Cardiac septum (tissue), 1 donor: ENCODE measurements at regions not wholly inside any gene's neighbourhood (a gene's known extent, or its start where the extent isn't known, plus 50 kb on each side); places are given as distances from the start of the nearest gene placed in this dataset.

Experiments
- DNase-seq: peaks from one replicate; pipeline ENCODE4 v3.0.0-alpha.2; 2020; ENCODE audit warnings: low spot score
- intact Hi-C: fragments of 100-400 bp; cut with DNase I; formaldehyde crosslinking; loops from one replicate; pipeline ENCODE4 v1.14.0; 2022
- donor health status: DM: no; HTN: no; CAD: no.

DNA sequence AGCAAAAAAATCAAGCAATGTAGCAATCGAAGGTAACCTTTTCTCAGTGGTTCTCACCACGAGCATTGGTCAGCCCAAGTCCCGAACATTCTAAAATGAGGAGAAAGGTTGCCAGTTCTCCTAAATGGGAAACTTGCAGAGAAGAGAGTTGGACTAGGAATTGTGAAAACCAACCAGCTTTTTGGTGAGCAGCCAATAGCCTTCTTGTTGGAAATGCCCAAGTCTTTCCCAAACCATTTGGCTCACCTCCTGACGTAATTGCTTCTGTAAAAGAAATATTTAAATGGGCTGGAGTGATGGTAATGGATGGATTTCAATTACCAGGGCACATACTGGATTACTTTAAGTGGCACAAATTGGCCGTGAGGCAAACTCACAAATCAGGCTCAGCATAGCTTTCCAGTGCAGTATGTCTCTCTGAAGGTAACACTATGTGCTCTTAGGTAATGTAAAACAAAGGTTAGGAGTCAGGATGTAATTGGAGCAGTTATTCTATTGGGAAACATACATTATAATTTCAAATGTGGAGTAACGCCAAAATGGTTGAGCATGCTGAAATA lies 423.2 kb downstream of the KLF5 start:
- intact Hi-C loops: no loop called here
- DNase-seq: no peak

DNA sequence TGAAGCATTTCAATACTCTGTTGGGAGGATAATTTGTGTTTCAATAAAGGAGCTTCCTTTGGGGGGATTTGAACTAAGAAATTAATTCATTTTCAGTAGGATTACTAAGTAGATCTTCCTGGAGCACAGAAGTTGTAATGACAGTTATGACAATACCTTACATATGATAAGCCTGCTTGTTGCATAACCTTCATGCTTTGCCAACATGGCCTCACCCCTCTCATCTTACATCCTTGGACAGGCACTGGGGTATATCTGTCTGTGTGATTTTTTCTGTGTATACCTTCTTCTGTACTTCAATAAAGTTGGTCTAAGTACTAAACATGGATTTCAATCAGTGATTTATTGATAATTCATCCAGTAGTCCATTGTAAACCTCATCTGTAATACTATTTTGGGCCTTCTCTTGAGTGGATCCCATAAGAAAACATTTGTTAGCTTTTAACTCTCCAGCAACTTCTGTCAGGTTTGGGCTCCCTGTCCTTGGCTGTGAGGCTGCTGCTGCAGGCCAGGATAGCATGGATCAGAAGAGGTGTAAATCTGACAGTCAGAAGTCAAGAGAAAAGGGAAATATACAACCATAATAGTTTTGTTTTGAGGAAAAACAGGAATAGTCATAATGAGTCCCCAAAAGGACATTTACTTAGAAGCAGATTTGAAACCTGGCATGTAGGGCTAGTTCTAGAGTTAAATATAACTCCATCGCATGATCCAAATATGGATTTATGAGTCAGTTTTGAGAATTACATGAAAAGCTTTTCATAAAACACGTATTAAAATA lies 422.2 kb downstream of the KLF5 start:
- intact Hi-C loops: no loop called here

DNA sequence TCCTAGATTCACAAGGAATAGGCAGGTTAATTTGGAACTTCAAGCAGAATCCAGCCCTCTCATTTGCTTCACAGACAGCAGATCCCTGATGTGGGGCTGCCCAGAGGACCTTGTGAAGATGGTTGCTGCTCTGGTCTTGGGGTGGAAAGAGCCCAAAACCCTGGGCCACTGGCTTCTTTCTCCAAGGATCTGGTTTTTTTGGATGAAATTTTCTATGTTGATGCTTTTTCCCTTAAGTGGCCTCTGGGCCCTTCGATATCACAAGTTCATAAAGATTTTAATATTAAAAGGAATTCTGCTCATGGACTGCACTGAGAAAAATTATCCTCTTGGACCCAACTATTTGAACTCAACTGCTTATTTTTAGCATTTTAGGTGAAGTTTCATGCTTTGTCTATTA lies 421.1 kb downstream of the KLF5 start:
- intact Hi-C loops: no loop called here
- no peak for DNase-seq

More for the DNA sequence above, 422.2 kb downstream of the KLF5 start:
- DNase-seq: no peak

DNA sequence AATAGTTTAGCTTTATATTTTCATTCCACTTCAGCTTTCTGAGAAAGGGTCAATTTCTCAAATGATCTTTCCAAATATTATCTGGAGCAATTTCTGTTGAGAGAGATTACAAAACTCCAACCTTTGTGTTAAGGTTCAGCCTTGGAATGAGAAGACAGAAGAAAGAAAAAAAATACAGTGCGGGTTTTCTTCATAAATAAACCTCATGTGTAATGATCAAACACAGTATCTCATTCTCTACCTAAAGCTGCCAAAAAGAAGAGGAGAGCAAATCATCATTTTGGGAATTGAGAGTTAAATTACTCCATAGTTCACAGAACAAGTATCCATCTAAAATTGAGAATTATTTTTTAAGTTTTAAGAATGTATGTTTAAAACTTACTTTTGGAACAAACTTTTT lies 420.5 kb downstream of the KLF5 start:
- intact Hi-C loops: no loop called here
- DNase-seq: no peak

DNA sequence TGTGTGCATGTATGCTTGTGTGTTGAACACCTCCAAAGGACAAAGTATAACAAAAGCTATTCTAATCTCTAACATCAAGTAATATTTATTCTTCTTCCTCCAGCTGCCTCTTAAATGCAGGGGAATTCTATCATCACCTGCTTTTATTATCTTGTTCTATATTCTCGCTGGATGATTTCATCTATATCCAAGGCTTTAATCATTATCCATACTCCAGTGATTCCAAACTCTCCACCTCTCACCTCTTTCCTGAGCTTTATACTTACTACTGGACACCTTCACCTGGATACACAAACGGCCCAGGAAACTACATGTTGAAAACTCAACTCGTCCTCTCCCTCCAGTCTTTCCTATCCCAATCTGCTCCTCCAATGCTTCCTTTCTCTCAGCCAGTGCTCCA lies 418.6 kb downstream of the KLF5 start:
- no peak for DNase-seq
- intact Hi-C loops: no loop called here

DNA sequence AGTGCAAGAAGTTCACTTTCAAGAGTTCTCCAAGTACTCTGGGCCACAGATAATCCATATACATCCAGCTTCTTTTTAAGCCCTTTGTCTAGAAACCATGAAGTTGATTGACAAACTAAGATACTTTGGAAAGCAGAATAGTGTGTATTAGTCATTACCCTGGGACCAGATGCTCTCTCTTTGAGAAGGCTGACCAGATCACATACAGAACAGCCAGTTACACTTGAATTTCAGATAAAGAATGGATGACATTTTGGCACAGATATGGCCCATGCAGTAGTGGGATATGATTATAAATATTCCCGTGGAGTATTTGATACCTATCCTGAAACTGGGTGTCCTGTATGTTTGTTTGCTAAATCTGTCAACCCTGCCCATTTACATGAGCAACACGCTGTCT lies 414.2 kb downstream of the KLF5 start:
- DNase-seq: no peak
- intact Hi-C loops: no loop called here

DNA sequence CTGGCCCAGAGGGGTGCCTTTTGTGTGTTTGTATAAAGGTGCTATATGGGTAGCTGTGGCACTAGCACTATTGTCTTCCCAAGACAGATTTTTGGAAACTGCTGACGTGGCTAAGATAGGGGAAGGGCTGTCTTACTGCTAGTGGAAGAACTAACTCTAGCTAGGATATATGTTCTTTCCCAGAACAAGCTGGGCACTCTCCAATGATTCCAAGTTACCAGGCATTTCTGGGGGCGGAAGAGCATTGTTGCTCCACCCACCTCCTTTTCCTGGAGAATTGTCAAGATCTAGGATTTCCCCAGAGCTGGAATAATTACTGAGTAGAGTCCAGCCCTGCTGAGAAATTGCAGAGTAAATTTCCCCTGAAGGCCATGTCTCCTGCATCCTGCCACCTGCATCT lies 408.3 kb downstream of the KLF5 start:
- intact Hi-C loops: no loop called here
- DNase-seq: no peak

DNA sequence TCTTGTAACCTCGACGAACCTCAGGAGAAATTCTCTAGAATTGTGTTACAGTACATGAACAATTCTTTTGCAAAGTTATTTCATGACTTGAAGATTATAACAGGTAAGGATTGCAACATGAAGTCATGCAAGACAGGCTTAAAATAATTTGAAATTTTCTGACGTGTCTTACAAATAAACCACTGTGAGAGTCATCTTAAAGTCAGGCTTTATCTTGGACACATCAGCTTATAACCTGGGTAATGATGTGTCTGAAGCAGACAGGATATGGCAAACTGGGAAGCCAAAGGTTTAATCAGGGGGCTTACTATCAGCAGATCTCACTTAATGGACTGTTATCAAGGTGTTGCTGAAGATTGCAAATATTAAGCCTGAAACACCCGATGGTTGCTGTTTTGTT lies 407.8 kb downstream of the KLF5 start:
- intact Hi-C loops: no loop called here
- no peak for DNase-seq

DNA sequence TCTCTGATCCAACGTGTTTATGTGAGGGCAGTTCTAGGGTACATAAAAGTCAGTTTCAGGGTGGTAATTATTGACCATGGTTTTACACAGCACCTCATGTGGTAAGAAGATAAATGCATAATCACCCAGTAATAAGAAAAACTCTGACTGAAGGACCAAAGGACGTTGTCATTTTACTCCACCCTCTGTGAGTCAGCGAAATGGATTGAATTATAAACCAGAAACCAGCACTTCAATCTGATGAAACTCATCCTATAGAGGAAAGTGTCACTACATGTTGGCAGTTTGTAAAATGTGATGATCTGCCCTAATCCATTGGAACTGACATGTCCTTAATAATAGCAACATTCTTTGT lies 406.8 kb downstream of the KLF5 start:
- no peak for DNase-seq
- intact Hi-C loops: no loop called here

DNA sequence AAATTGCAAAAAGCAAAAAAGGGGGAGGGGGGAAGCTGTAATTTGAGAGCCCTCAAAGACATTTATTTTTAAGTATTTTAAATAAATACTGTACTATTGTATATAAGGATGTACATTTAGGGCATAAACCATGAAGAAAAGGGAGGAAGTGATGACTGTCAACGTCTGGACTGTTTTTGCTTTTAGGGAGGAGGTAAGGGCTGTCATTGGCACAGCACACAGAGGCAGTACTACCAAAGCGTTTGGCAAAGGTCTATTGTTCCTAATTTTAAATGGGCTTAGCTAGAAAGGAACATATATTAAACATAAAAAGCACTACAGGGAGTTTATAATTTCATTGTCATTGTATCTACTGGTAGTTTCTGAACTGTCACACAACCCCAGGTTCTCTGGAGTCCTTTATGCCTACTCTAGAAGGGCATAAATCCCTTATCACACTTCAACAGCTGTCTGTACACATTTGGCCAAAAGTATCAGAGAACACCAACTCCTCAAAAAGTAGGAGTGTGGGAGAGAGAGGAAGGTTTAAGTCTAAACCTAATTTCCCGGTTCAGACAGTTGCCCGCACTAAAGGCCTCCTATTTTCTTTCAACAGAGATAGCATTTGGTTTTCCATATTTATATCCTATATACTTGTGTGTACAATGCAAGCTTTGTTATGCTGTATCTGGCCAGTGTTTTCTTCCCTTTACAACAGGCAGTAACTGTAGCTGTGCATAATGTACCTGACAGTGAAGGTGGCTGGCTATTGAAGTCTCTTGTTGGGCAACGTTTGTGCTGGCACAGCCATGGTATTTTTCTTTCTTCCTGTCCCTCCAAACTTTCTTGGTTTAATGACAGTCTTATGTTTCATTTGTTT lies 406.2 kb downstream of the KLF5 start:
- no peak for DNase-seq
- intact Hi-C loops: no loop called here

DNA sequence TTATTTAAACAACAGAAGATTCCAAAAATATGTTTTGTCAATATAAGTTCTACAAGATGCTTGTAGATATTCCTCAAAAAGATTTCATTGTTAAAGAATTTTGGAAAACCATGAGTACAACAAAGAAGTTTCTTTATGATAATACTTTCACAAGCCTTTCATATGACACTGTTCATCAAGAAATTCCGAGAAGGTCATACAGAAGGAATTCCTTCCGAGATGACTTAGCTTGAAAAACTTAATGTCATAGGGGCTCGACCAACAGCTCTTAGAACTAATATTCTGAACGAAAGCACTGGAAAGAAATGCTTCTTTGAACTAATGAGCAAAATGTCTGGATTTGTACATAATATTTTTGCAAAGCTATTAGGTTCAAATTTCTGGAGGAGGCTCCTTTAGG lies 403.4 kb downstream of the KLF5 start:
- intact Hi-C loops: no loop called here

DNA sequence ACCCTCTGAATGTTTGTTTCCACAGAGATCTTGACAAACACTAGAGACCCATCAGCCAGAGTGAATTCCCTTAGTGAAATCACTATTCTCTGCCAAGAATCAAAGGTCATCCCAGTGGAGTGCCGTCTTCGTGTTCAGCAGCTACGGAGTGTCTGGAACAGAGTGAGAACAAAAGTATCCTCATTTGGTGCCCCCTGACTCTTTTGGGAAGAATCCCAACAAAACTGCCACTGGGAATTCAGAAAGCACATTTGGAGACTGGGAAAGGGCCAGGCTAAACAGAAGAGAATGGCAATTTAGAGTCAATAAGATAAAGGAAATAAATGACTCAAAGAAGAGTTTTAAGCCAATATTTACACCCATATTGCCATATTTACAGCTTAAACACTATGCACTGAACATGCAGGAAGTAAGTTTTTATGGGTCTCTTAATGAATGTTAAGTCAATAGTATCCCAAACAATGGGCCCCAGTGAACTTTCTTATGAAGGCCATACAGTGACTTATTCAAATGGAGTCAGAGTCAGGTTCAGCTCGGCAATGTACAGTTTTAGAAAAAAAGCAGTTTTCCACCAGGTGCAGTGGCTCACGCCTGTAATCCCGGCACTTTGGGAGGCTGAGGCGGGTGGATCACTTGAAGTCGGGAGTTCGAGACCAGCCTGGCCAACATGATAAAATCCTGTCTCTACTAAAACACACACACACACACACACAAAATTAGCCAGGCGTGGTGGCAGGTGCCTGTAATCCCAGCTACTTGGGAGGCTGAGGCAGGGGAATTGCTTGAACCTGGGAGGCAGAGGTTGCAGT lies 392.6 kb downstream of the KLF5 start:
- intact Hi-C loops: no loop called here
- DNase-seq: no peak

More for the DNA sequence above, 403.4 kb downstream of the KLF5 start:
- no peak for DNase-seq

DNA sequence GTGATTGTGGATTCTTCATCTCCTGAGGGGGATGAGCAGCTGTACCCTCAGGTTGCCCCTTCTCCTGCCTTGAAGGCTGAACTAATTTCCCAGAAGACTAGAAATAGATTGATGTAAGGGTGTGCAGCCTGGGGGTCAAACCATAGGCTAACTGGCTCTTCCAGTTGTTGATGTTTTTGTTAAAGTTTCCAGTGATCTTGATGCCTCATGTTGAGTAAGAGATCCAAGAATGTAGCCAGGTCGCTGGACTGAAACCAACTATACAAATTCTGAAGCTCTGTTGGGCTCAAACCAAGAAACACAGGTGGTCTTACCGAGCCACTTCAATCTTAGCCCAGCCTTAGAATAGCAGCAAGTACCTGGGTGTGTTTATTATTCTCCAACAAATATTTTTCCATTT lies 391.8 kb downstream of the KLF5 start:
- DNase-seq: no peak
- intact Hi-C loops: no loop called here

DNA sequence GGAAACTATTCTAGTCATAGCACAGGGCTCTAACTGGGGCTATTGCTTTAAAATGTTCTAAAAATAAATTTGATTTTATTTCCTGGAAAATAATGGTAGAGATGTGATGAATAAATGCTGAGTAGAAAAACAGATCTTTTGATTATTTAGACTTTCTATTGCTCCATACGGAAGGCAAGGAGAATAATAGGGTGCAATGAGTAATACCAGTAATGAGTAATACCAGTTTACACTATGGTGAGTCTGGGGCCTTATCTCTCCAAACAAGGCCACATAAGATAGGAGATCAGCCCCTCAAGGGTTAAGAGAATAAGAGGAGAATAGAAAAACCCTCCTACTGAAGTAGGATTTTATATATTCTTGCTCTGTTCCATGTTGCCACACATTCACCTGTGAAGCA lies 390.4 kb downstream of the KLF5 start:
- no peak for DNase-seq
- intact Hi-C loops: no loop called here

DNA sequence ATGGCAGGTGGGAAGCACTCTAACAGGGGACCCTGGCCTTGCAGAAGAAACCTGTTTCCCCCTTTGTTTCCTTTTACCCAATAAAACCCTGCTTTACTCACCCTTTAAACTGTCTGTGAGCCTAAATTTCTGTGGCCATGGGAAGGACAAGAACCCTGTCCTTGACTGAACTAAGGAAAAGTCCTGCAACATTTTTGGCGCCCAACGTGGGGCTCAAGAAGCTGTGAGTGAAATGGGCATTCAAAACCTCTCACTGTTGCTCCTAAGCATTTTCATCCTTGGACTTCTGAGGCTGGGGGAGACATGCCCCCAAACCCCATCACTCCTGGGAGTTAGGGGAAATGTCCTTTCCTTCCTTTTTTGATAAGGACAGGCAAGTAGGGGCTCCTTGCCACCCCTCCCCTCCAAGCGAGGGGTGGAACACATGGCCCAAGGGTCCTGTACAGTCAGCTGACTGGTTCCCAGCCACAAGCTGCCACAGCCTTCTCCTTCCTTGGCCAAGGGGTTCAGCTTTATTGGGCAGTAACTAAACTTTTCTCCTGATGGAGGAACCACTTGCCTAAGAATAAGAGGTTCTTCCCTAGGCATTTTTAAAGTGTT lies 381.6 kb downstream of the KLF5 start:
- no peak for DNase-seq
- intact Hi-C loops: no loop called here

DNA sequence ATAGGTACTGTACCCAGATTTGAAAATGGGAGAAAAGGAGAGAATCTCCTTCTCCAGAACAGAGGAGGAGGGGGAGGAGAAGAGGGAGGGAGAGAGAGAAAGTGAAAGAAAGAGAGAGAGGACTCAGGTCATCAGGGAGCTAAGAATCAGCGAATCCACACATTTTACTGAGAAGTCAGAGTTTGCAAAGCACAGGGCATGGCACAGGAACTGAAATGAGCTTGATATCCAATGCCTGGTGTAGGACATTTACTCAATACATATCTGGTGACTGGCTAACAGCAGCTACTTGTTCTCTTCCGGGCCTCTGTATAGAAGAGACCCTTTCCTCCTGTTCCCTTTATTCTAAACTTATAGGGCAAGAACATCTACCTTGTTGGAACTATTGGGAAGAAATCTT lies 375.1 kb downstream of the KLF5 start:
- intact Hi-C loops: no loop called here
- no peak for DNase-seq

DNA sequence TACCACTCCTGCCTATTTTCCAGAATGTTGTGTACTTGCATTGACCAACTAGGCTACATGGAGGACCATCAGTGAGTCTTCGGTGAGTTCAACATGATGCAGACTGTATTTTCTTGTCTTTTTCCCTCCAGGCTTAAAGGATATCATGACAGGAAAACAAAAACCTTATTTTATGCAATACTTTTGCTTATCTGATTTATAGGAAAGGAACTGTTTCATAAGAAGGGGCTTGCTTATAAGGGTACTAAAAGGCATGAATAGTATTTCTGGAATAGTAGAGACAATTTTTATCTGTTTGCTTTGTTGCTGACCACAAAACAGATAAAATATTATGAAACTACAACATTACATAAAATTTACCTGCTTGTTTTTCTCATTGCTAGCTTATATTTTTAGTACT lies 374.7 kb downstream of the KLF5 start:
- intact Hi-C loops: no loop called here
- no peak for DNase-seq

DNA sequence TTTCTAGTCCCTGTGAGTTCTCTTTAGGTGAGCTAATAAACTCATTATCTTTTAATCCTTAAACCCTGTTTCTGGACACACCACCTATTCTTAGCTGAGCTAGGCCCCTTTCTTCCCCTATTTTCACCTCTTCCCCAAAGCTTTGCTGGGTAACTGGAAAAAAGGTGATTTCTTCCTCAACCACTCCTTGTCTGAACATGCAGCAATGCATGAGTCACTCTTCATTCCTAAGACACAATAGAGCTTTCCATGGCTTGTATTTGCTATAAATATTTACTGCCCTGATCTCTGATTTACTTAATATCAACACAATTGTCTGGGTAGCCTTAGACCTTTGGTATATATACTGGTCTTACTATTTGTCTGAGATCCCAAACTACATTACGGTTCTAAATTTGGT lies 370.9 kb downstream of the KLF5 start:
- intact Hi-C loops: no loop called here
- DNase-seq: no peak

DNA sequence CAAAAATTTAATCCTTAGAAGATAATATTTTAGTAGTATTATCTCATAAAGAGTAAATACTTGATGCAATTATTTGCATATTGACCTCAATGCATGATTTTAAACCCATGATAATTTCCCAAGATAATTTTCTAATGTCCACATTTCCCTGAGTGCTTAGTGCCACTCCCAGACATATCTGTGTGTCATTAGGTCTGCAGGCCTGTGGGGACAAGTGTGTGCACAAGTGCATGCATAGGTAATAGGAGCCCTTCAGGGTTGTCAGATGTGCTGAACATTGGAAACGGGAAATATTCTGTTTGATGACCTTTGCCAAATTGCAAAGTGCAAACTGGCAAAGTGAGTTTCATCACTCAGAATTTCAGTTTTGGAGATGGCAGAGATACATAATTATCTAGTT lies 369.9 kb downstream of the KLF5 start:
- DNase-seq: no peak
- intact Hi-C loops: no loop called here

DNA sequence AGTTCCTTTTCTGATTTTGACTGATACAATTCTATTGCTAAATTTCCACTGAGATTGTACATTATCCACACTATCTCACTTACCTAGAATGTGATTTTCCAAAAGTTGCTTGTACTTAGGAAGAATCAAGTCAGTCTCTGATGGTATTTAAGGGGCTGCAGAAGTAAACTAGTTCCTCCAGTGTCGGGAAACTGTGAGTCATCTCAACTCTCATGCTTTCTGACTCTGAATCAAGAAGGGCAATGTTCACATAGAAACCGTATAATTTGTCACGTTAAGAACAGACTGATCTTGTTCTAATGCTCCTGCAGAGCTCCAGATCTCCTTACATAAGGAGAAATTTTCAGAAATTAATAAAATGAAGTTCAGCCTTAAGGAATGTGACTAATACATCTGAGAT lies 369.3 kb downstream of the KLF5 start:
- intact Hi-C loops: no loop called here
- no peak for DNase-seq
